ELF-1 (cell line): ENCODE measurements at regions not wholly inside any gene's neighbourhood (a gene's known extent, or its start where the extent isn't known, plus 50 kb on each side); places are given as distances from the start of the nearest gene placed in this dataset.
A peak's percentile ranks its signal among the peaks of the same experiment; 100 is the strongest.

ENCODE experiments used
- DNase-seq: peaks from one replicate; pipeline ENCODE4 v3.0.0-alpha.2; 2016; ENCODE audit warnings: low read depth, low spot score

- no peak for DNase-seq
Observed at GRCh38 chr10:83164156-83164555, 975.2 kb upstream of the GHITM start.

DNA sequence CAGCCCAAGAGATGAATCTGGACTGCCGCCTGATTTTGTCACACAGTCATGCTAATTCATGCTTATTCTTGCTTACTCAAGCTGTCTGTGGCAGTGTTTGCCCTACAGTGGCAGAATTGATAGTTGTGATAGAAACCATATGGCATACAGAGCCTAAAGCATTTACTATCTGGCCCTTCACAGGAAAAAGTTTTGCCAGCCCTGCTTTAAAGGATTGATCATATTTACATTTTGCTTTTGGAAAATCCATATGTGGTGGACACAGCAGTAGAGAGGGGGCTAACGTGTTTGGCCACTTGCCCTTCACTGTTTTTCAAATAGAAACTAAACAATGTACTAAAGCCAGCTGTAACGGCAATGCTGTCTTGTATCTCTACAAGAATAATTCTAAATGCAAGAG lies 974.0 kb upstream of the GHITM start:
- DNase-seq, result no peak

DNA sequence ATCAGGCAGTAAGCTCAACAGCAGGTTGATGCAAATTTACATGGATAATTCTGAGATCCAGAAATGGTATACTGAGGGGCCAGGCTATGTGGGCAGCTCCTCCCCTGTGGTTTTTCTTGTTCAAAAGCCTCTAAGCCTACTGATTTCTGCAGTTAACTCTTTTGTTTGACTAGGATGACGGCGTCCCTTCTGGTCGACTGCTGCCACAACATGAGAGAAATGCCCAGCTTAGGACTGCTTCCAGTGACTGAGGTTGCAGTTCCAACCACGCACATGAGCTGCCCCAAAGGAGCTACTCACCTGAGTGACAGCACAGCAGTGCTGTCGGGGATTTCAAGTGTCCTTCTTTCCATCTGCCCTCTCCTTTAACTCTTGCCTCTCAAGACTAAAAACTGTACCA lies 973.0 kb upstream of the GHITM start:
- peak; percentile 81 for DNase-seq

DNA sequence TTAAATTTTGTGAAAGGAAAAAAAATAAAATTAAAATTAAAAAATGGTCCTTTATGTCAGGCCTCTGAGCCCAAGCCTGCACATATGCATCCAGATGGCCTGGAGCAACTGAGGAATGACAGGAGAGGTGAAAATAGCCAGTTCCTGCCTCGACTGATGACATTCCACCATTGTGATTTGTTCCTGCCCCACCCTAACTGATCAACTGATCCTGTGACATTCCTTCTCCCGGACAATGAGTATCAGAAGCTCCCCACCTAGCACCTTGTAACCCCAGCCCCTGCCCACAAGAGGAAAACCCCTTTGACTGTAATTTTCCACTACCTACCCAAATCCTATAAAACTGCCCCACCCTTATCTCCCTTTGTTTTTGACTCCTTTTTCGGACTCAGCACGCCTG lies 972.2 kb upstream of the GHITM start:
- DNase-seq, result peak; percentile 62

DNA sequence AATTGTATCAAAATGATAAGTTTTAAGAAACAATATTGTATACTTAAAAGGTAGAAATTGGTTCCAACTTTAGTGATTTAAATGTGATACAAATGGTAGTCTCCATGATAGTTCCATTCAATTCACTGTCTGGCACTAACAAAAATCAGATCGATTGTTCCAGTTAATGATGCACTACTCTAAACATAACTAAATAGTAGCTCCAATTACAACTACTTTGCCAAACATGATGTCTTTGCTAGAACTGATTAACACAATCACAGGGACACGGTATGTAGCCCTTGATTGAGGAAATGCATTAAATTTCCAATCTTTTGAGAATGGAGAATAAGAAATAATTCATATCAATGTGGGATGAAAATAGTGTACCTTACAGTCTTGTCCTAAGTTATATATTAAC lies 962.4 kb upstream of the GHITM start:
- no peak for DNase-seq

GRCh38 chr10:83178526-83178925 lies 960.8 kb upstream of the GHITM start:
- no peak for DNase-seq

DNA sequence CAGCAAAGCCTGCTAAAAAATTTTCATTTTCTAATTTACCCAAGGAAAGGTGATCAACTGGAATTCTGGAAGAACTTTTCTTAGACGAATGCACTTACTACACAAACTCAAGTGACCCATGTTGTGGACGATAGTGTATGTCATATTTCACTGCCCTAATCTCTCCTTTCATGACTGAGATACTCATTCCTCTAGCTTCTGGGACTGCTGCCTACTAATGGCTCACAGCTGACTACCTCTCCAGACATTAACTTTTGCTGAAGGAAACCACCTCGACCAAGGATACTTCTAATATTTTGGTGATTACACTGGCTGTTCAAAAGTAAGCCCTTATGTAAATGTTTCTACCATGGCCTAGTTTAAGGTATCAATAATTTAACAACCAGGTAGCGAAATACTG lies 959.9 kb upstream of the GHITM start:
- no peak for DNase-seq

DNA sequence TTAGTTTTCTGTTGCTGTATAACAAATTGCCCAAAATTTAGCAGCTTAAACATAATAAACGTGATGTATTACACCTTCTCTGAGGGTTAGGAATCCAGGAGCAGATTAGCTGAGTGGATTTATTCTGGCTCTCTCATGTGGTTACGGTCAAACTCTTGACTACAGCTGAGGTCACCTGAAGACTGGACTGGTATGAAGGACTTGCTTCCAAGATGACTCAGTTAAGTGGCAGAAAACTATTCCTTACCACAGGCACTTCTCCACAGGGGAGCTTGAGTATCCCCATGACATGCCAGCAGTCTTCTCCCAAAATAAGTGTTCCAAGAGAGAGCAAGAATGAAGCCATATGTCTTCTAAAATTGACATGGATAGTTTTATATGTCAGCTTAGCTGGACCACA lies 957.2 kb upstream of the GHITM start:
- no peak for DNase-seq

DNA sequence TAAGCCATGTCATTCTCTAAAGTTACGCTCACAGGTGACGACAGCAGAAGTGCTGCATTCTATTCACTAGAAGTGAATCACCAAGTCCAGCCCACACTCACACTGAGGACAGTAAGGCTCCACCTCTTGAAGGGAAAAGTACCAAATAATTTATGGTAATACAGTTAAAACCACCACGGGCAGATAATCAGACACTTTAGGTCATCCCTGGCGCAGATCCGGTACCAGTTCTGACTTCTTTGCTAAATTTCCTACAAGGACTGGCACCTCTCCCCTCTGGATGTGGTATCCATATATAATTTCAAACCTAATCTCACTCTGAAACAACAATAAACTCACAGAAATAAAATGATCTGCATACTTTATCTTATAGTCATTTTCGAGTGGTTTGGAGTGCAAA lies 954.7 kb upstream of the GHITM start:
- DNase-seq, result no peak

- no peak for DNase-seq
Observed at GRCh38 chr10:83190614-83191013, 948.7 kb upstream of the GHITM start.

DNA sequence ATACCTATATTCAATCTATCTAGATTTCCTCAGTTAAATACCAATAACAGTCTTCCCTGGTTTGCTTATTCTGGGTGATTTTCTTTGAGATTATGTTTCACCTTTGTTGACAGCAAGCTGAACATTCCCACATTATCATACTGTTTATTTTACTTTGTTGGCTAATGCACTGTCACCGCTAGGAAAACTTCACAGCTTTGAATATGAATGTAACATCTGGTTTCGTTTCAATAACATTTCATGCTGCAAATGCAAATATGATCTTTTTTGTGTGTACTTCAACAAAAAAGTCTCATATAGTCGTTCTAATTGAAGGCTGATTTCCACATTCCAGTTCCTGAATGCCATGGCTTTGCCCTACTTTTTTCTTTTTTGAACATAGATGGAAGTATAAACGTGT lies 946.3 kb upstream of the GHITM start:
- DNase-seq, result no peak

DNA sequence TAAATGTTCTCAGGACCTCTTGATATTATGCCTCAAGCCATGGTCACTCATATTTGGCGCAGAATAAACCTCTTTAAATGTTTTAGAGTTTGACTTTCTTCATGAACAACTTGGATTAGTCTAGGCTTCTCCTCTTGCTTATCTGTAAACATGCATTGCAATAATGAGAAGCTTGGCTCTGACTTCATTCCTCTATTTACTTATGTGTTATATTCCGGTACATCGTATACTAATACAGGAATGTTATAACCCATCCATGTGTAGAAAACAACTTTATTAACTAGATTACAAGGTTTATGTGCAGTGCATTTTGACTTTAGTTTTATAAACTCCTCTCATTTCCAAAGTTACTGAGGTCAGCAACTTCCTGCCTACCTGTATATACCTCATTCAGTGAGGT lies 944.3 kb upstream of the GHITM start:
- no peak for DNase-seq

DNA sequence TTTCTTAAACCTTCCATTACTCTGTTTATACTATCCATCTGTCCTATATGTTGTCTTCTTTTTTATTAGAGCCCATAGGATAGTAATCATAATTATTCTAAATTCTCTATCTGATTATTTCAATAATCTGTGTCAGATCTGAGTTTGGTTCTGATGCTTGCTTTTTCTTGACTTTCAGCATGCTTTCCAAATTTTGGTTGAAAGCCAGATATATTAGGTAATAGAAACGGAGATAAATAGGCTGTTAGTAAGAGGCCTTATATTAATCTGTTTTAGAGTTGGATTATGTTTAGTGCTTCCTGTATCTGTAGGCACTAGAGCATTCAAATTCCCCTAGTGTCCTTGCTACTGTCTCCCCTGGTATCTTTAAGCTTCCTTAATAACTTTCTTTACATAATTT lies 939.9 kb upstream of the GHITM start:
- no peak for DNase-seq

DNA sequence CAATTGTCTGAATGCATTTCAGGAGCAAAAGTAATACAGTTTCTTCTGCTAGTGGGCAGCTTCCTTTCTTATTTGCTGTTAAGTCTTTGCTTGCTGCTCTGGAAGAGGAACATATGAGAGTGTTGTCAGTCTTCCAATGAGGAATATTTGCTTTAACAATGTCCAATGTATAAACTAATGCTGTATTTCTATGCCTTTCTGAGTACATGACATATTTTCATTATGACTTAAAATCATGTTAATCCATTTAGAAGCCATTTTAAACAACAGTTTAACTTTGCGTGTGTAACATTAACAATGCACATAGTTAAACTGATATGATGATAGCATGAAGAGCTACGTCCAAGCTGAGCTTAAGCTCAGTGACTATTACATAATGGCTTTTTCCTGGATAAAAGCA lies 933.4 kb upstream of the GHITM start:
- DNase-seq, result no peak

- no peak for DNase-seq
Observed at GRCh38 chr10:83212632-83213334, 926.5 kb upstream of the GHITM start.

DNA sequence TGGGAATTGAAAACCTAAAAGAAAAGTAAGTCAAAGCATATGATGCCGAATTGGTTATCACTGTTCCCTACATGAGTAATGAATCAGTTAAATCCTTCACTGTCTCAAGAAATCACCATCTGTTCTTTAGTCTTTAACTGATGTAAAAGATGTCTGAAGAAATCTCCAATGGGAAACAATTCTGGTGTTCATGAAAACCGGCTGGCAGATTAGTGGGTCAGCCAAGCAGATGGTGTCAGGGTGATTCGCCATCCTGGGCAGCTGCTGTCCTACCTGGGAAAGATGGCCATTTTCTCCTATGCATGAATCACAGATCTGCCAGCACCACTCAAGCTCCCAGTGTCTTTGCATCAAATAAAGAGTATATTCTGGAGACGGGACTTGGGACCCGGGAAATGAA lies 925.2 kb upstream of the GHITM start:
- DNase-seq, result no peak

DNA sequence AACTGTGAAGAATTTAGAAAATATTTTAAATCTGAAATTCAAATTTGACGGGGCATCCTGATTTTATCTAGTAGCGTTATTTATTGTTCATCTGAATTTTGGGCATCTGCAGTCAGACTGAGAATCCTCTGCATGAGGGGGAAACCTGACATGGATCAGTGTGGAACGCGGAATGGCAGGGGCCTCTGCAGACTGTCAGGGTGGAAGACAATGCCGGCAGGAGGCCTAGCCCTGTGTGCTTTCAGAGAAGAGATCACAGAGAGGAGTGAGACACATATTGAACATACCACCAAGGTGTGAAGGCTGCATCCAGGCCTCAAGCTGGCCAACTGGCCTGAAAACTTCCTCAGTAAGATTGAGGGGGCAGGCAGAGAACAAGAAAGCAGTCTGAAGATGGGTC lies 921.1 kb upstream of the GHITM start:
- DNase-seq, result no peak

DNA sequence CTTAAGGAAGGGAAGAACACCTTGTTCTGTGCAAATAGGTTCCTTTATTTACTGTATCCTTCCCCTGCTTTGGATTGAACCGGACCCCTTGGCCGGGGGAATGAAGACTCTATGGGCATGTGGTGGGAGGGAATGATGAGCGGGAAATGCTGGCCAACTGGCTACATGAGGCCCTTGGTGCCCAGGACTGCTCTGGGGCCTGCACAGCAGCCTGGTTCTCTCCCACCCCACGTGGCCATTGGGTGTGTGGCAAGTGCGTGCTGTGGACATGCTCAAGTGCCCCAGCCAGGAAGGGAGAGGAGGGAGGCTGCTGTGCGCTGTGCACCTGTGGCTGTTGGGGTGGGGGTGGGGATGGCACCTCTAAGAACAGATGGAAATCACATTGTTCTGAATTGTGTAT lies 917.0 kb upstream of the GHITM start:
- no peak for DNase-seq

- DNase-seq, result peak; percentile 28
Observed at GRCh38 chr10:83222832-83223742, 916.2 kb upstream of the GHITM start.

DNA sequence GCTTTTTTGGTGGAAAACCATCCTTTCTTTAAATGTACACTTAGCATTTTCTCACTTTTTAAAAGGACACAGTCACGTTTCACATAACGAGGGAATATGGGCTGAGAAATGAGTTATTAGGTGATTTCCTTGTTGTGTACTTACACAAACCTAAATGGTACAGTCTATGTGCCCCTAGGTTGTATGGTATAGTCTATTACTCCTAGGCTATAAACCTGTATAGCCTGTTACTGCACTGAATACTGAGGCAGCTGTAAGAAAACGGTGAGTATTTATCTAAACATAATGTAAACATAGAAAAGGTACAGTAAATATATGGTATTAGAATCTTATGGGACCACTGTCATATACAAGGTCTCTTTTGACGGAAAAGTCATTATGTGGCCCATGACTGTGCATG lies 913.5 kb upstream of the GHITM start:
- DNase-seq, result no peak

DNA sequence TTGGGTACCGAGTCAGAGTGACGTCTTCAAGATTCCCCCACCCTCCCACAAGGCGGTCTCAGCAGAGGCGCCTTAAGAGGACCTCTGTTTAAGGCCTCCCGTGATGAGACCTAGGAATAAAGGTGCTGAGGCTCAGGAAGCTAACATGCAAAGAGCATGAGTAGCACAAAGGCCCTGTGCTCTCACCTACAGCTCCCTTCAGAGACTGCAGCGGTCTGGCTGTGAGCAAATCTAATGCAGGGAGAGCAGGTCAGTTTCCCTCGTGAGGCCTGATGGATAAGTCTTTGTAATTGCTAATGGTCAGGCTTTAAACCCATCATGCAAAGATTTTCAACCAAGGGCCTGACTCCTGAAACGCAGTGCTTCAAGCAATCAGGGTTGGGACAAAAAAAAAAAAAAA lies 909.3 kb upstream of the GHITM start:
- DNase-seq, result no peak

DNA sequence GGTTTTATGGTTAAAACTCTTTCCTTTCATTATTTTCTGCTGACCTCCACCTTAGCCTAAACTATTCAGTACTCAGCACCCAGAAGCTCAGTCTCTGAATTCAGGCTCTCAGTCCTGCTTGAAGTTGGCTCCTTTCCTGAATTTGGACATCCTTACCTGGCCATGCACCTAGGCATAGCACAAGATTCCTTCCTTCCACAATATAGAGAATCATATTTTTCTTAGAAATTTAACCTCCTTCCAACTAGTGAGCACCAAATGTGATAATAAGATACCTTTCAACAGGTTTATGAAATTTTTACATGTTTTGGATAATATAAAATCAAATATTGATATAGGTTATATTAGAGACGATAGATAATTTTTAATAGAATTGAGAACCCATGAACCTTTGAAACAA lies 905.6 kb upstream of the GHITM start:
- DNase-seq, result no peak

- DNase-seq, result no peak
Observed at GRCh38 chr10:83248106-83248631, 891.1 kb upstream of the GHITM start.
